ENCODE measurements at regions not wholly inside any gene's neighbourhood (a gene's known extent, or its start where the extent isn't known, plus 50 kb on each side); places are given as distances from the start of the nearest gene placed in this dataset.

- TF ChIP-seq EP300 (IDR thresholded peaks at IDR 0.05) (no peak), CTCF (IDR thresholded peaks at IDR 0.05) (no peak), POLR2AphosphoS5 (IDR thresholded peaks at IDR 0.05) (no peak)
Measured at GRCh38 chr5:2453781-2454180, 297.7 kb downstream of the IRX2 start.

Measured in suprapubic skin (tissue), 4 donors.